HG03469 (cell line): ENCODE measurements at regions not wholly inside any gene's neighbourhood (a gene's known extent, or its start where the extent isn't known, plus 50 kb on each side); places are given as distances from the start of the nearest gene placed in this dataset.

Experiments
- ATAC-seq: cut with Tn5 transposase; IDR thresholded peaks from one replicate; pipeline ENCODE4 v1.9.1; 2021; ENCODE audit warnings: mild to moderate bottlenecking, moderate library complexity, moderate number of reproducible peaks; ENCODE audit not compliant: unreplicated experiment

- ATAC-seq, result peak; percentile 84
Observed at GRCh38 chr7:95669513-95669912, 73.2 kb upstream of the PDK4 start.

GRCh38 chr7:95668504-95669018 lies 72.2 kb upstream of the PDK4 start:
- ATAC-seq, result no peak

- ATAC-seq, result no peak
Observed at GRCh38 chr7:95662987-95663386, 66.7 kb upstream of the PDK4 start.

GRCh38 chr7:95660023-95660434 lies 63.7 kb upstream of the PDK4 start:
- no peak for ATAC-seq

- ATAC-seq, result no peak
Observed at GRCh38 chr7:95658676-95659075, 62.4 kb upstream of the PDK4 start.

- ATAC-seq, result no peak
Observed at GRCh38 chr7:95649546-95649945, 53.2 kb upstream of the PDK4 start.

- no peak for ATAC-seq
Observed at GRCh38 chr7:95646350-95646749, 50.0 kb upstream of the PDK4 start.
